HG02588 (cell line): ENCODE measurements at regions not wholly inside any gene's neighbourhood (a gene's known extent, or its start where the extent isn't known, plus 50 kb on each side); places are given as distances from the start of the nearest gene placed in this dataset.

Experiments used
- ATAC-seq: cut with Tn5 transposase; IDR thresholded peaks from one replicate; pipeline ENCODE4 v1.9.1; 2021; ENCODE audit warnings: mild to moderate bottlenecking, moderate library complexity; ENCODE audit not compliant: unreplicated experiment

DNA sequence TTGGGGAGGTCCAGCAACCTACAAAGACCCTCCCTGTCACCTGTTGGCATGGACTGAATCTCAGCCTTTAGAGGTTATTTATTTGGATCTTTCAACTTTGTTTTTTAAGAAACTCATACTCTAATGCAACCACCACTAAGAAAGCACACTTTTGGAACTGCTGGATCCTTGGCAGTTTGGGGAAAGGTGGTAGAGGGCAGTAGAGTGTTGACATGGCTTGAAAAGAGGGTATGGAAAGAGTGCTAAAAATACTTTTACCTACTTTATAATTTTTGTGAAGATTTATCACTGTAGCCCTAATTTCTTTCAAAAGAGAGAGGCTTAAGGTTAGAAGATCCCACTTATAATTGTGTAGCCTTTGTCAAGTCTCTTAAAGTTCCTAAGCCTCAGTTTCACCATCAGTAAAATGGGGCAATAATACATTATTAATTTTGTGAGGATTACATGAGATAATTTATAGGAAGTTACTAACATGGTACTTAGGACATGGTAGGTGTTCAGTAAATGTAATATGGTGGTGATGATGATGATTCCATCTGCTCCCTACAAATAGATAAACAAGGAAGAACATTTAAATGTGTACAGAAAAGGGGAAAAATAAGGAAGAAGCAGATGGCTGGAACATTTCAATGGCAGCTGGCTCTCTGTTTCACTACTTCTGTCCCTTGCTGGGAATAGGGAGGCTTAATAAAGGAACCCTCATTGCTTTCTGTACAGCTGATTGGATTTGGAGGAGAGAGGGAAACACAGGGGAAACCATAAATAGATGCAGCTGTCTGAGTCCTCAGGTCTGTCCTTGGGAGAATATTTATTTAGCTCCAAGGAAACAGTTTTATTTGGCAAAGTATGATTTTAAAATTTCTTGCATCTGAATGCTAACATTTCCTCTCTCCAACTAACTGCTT is 208.4 kb upstream of the ADAMTS9 start:
- ATAC-seq: no peak

- ATAC-seq: no peak
Observed at GRCh38 chr3:64895106-64895990, 207.5 kb upstream of the ADAMTS9 start.

DNA sequence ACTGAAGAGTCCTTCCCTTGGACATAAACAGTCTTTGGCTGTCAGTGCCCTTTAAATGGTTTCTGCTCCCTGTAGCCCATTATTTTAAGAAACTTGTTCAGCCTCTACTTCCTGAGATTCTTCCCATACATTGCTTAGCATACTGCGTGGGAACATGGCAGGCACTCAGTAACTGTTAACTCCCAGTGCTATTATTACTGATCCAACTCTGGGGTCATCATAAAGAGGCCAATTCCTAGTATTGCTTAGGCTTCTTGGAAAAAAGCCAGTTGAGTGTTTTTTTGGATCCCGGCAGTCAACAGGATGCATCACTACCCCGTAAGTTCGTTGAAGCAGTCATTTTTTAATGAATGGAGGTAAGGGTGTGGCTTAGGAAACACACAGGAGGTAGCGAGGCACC is 206.2 kb upstream of the ADAMTS9 start:
- ATAC-seq: no peak

GRCh38 chr3:64892671-64893309 is 205.0 kb upstream of the ADAMTS9 start:
- no peak for ATAC-seq

DNA sequence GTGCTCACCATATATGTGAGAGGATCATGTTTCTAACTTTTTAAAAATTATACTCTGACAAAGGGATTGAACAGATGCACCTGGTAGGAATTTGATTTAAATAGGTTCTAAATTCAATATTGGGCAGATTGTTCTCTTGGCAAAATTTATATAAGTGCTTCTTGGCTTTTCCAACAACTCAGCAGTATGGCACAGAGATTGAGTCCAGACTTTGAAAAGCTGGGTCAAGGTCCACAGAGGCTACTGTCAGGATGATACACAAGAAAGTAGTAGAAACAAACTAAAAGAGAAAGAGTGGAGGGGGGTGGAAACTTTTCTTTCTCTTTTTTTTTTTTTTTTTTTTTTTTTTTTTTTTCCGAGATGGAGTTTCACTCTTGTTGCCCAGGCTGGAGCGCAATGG is 203.2 kb upstream of the ADAMTS9 start:
- ATAC-seq: no peak

DNA sequence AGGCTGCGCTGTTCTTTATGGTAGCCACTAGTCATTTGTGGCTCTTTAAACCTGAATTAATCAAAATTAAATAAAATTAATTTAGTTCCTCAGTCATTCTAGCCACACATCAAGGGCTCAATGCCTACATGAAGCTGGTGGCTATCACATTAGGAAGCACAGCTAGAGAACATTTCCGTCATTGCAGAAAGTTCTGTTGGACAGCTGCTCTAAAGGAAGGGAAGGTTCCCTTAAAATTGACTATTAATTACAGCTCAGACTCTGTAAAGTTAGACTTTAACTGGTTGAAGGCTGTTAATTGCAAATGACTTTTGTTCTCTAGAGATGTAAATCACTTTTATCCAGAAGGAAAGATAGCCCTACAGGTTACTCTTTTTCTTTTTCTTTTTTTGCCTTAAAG is 202.7 kb upstream of the ADAMTS9 start:
- no peak for ATAC-seq

- no peak for ATAC-seq
Observed at GRCh38 chr3:64890006-64890405, 202.2 kb upstream of the ADAMTS9 start.

DNA sequence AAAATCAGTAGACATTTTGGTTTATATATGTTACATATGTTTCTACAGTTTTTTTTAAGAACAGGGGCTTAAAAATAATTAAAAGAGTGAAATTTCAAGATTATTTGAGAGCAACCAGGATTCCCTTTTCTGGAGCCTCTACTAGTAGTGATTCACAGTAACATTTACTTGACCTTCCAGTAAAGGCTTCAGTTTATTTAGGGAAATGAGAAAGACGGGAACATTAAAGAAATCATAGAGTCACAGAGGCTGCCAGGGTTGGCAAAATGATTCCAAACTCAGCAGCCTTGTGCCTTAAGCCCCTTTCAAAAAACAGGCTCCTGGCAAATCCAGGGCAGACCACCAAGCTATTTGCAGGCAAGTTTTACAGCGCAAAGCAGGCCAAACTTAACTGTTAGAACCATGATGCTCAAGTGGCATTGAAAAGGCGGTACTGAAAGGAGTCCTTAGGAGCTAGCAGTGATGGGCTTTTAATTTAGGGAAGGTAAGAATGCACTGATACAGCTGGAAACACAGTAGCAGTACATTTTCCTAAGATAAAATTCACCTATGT is 201.1 kb upstream of the ADAMTS9 start:
- no peak for ATAC-seq

GRCh38 chr3:64888165-64888564 is 200.4 kb upstream of the ADAMTS9 start:
- no peak for ATAC-seq

DNA sequence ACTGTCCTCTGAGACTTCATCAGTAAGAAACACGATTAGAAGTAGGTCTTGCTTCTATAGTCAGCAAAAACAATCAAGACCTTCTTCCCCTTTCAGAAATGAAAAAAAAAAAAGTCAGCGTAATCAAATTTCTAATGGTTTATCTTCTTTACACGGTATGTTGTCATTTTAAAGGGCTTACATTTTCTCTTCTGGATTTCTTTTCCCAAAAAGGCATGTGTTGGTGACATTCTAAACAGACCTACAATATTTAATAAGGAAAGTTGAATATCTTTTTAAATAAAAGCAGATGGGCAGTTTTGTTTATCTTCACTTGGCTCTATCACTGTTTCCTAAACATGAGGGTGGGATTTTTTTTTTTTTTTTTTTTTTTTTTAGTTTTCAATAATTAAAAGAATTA is 197.3 kb upstream of the ADAMTS9 start:
- no peak for ATAC-seq

DNA sequence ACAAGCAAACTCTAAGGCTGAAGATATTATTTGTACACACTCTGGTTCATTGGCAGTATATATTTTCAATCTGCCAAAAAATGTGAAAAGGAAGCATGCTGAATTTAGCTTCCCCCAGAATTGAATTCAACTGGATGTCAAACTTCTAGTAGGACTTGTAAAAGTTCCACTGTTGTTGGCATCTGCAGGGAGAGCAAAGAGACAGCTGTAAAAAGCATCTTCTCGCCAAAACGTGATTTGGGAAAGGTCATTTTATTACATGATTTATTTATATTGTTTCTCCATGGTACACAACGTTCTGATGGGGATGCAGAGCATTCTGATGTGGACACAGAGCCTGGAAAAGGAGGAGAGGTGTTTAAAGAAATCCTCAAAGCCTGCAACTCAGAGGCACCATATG is 196.7 kb upstream of the ADAMTS9 start:
- ATAC-seq: no peak

DNA sequence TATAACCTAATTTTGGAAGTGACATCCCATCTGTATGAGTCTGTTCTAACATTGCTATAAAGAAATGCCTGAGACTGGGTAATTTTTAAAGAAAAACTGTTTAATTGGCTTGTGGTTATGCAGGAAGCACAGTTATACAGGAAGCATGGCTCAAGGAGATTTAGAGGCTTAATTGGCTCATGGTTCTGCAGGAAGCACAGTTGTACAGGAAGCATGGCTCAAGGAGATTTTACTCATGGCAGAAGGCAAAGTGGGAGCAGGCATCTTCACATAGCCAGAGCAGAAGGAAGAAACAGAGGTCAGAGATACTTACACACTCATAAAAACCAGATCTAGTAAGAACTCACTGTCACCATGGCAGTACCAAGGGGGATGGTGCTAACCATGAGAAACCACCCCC is 193.1 kb upstream of the ADAMTS9 start:
- no peak for ATAC-seq

- ATAC-seq: no peak
Observed at GRCh38 chr3:64878362-64878761, 190.6 kb upstream of the ADAMTS9 start.

DNA sequence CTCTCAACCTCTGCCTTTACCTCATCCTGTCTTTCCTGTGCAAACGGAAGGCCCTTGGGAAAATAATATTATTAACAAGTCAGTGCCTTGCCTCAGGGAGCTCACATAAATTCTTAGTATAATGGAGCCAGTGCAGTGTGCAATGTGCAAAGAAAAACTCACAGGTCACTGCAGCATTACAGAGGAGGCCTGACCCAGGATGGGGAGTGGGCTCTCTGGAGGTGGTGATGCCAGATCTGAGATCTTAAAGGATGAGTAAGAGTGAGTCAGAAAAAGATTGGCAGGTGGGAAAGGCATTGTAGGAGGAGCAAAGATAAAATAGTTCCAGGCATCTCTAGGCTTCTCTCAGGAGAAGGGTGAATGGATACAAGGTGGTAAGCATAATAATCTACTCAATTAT is 185.6 kb upstream of the ADAMTS9 start:
- no peak for ATAC-seq

DNA sequence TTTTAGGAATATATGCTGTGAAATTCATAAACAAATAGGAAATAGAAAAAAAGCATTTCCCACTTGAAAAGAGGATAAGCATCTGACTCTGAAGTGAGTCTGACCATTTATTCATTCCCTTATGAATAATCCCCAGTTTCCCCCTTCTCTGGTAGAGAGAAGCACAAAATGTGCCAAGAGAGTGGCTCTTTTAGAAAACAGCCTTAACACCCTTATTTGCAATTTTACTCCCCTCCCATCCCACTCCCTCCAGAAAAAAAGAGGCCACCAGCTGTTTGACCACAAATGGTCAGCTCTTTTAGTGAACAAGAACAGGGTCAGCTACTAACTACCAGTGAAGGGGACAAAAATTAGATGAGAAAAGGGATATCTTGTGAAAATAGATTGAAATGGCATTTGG is 184.5 kb upstream of the ADAMTS9 start:
- ATAC-seq: no peak

- ATAC-seq: no peak
Observed at GRCh38 chr3:64871834-64872249, 184.0 kb upstream of the ADAMTS9 start.

GRCh38 chr3:64870876-64871646 is 183.3 kb upstream of the ADAMTS9 start:
- no peak for ATAC-seq

DNA sequence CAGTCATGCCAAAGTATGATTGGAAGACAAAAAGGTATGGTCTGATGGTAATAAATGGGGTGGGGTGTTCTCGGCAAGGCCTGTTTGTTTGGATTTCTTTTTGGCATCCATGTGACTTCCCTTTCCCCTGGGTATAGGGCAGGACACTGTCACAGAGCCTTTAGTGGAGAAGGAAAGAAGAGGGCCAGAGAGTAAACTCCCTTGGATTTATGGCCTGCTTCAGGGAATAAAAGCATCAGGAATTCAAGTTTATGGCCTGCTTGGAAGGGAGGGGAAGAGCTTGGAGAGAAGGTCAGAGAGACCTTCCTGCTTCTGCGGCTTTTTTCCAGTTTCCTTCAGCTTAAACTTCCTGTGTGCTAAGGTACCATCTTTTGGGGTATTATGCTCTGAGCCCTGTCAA is 179.4 kb upstream of the ADAMTS9 start:
- ATAC-seq: no peak

DNA sequence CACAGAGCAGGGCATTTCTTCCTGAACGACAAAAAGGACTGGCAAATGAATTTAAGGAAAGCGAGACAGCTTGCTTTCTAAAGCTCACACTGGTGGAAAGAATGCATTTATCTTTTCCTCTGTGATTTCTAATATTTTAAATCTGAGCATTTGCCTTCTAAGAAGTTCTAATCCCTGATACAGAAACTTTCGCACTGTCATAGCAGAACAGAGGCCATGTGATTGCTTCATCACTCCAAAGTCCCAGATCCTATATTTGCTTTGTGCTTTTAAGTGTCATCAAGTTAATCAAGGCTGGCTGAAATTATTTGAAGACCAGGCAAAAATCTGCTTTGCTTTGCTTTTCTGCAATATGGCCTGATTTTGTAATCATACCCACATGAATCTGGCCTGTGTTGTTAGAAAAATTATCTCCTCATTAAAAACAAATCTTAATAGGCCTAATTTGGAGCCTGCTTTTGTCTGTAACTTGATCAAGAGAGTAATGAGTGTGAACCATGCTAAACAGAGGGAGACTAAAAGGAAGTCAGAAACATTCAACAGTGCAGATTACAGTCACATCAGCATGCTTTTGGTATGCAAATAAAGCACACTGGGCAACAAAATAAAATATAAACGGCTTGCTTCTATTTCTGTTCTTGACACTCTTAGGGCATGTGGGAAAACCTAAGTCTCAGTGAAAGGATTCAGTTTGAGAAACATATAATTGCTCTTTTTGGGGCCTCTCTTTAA is 178.2 kb upstream of the ADAMTS9 start:
- ATAC-seq: no peak
